GM21390 (cell line): ENCODE measurements at regions not wholly inside any gene's neighbourhood (a gene's known extent, or its start where the extent isn't known, plus 50 kb on each side); places are given as distances from the start of the nearest gene placed in this dataset.
"Not testable (repeated sequence)": the region's sequence is repeated elsewhere in the genome, so short reads cannot be mapped to it uniquely, and the experiment has no call there.

Source experiments
- ATAC-seq: cut with Tn5 transposase; IDR thresholded peaks from one replicate; pipeline ENCODE4 v1.9.1; 2021; ENCODE audit not compliant: unreplicated experiment

DNA sequence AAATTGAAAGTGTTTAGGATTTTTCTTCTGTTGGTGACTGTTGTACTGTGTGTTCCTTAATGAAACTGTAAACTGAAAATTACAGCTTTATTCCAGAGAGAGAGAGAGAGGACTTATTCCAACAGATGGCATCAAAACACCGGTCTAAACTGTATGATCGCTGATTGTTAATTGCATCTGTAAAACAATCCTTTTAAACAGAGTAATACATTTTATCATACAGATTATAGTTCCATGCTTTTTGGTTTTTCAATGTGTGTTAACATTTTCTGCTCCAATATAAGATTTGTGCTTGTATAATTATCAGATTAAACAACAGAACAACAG is 289.7 kb upstream of the DNAJC19 start:
- ATAC-seq = no peak

DNA sequence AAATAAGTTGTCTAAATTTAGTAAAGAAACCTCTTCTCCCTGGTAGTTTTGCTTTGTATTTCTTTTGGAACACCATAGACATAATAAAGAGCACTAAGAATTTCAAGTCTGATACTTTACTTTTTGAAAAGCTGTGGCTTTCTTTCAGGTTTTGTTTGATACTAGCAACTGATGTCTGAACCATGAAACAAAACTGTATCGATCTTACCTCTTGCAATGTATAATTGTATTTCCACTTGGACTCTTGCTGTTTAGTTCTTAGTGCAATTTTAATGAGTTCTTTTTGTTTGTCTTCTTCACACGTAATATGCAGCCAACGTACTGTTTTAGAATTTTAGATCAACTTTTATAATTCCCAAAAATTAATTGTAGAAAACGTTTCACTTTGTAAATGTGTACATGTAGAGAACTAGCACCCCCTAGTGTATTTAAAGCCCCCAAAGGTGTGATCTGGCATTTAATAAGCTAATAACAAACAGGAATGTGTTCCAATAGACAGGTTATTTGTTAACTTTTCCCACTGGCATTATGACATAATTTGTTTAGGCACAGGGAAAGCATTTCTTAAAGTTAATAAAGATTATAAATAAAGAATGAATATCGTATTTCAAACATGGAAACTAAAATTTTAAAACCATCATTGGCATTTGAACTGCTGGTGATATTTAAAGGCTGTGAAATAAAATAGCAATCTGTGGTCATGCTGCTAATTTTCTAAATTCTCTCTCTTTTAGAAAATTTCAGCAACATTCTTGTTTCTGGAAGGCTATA is 289.1 kb upstream of the DNAJC19 start:
- ATAC-seq = no peak

GRCh38 chr3:181276358-181276896 is 286.9 kb upstream of the DNAJC19 start:
- no peak for ATAC-seq

- no peak for ATAC-seq
Observed at GRCh38 chr3:181274025-181274424, 284.5 kb upstream of the DNAJC19 start.

DNA sequence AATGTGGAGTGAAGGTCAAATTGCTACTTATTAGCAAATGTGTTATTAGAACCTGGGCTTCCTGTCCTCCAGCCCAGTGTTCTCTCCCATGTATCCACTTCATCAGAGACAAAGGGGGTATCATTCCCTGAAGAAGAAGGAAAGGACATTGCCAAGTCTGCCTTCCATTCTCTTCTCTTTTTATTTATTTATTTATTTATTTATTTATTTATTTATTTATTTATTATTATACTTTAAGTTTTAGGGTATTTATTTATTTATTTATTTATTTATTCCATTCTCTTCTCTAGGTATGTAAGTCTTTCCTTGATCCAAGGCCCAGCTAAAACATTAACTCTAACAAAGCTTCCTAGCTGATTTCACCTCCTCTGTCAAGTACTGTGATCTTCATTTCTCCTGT is 277.8 kb upstream of the DNAJC19 start:
- ATAC-seq = no peak

- ATAC-seq = peak; percentile 81
Observed at GRCh38 chr3:181265750-181266333, 276.3 kb upstream of the DNAJC19 start.

DNA sequence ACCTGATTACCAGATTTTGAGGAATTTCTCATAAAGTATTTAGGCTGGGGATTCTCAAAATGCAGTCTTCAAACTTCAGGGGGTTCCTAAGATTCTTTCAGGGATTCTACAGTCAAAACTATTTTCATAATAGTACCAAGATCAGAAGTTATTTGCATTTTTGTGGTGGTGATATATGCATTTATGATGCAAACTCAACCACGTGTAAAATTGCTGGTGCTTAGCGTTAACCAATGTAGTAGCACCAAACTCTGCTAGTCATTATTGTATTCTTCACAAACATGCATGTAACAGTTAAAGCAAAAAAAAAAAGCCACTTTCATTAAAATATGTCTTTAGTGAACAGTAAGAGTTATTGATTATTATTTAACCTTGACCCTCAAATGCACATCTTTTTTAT is 274.9 kb upstream of the DNAJC19 start:
- ATAC-seq = no peak

DNA sequence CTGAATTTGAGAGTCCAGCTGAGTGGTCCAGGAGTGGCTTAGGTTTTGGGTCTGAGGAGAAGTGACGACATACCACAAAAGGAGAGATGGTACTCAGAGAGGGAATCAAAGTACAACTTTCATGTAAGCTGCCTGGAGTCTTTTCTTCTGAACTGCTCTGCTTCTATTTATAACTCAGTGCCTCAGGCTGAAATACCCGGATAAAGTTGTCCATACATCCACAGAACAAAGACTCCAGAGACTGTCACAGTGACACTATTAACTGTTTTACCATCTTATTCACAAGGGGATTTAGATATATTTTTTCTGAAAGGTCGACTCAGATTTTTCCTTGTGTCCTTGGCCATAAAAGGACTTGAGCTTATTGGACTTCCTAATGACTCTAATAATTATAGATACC is 264.3 kb upstream of the DNAJC19 start:
- no peak for ATAC-seq

DNA sequence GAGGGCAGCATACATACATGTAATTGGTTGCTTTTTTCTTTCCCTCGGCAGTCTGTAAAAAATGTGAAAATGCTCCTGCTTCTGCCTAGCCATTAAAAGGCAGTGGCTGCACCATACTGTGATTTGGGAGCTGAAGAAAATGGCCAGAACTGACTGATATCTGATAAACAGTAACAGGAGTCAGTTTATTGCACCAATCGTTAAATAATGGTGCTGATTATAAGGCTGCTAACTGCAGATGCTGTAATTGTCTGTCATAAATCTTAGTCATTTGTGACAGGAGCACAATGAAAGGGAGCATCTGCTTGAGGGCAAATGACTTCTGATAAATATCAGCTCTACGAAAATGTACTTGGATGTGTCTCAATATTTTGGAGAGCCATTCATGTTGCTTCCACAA is 263.1 kb upstream of the DNAJC19 start:
- ATAC-seq = no peak

DNA sequence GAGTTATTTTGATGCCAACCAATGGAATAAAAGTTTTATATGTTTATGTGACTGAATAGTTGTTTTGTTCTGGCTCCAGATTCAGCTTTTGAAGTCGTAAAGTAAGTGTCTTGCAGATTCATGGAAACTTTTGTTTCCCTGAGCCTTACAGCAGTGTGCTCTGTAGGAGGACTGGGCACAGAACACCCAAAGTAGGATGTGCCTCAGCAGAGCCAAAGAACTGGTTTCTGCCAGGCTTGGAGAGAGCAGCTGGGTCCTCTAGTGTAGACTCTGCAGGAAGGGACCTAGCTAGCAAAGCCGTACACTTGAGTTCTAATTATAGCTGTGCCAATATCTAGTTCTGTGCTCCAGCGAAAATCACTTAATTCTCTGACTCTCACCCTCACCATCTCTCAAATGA is 261.2 kb upstream of the DNAJC19 start:
- ATAC-seq = no peak

GRCh38 chr3:181239441-181239840 is 249.9 kb upstream of the DNAJC19 start:
- no peak for ATAC-seq

- ATAC-seq = no peak
Observed at GRCh38 chr3:181230258-181230657, 240.7 kb upstream of the DNAJC19 start.

DNA sequence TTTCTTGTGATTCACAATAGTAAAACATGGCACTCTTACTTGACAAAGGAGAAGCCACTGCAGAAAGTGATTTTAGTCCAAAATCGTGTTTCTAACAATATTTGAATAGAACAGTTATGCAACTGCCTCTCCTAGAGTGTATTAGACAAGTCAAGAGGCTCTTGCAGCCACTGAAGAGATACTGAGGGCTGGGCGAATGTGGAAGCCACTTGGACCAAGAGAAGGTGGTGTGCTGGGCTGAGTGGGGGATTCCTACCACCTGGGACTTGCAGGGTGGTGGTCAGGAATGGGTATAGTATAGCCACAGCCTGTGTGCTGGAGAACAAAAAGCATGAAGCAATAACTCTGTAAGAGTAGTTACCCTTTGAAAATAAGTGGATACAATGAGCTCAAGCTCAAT is 223.8 kb upstream of the DNAJC19 start:
- no peak for ATAC-seq

- ATAC-seq = no peak
Observed at GRCh38 chr3:181212271-181212670, 222.7 kb upstream of the DNAJC19 start.

DNA sequence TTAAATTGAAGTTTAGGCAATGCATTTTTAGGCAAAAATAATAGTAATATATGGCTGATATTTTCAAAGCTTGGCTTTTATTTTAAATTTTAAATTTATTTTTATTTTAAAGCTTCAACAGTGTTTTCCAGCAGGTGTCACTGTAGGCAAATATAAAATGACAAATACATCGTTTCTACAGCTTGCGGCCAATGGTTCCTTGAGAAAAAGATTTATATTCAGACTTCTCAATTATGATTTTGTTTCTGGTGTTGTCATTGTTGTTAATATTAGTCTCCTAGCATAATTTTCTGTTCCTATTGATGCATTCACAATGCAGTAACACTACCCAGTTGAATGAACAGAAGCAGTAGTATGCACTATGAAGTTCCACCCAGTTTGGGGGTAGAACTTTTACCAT is 220.7 kb upstream of the DNAJC19 start:
- ATAC-seq = no peak

DNA sequence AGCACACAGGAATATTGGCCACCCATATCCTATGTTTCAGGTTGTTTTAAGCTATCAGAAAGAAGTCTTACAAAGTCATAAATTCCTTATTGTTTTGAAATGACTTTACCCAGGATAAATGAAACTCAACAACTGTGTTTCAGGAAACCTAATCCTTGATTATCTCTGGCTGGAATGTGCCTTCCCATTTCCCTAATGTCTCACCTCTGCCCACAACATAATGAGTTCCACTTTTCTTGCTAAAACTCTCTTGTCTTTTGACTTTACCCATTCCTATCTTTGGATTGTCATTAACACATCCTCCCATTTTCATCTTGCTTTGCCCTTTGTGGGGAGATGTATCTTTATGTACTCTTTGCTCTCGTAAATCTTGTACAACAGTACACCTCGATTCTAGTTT is 200.0 kb upstream of the DNAJC19 start:
- ATAC-seq = no peak

- ATAC-seq = no peak
Observed at GRCh38 chr3:181183764-181184163, 194.2 kb upstream of the DNAJC19 start.

GRCh38 chr3:181183057-181183456 is 193.5 kb upstream of the DNAJC19 start:
- ATAC-seq = not testable (repeated sequence)

DNA sequence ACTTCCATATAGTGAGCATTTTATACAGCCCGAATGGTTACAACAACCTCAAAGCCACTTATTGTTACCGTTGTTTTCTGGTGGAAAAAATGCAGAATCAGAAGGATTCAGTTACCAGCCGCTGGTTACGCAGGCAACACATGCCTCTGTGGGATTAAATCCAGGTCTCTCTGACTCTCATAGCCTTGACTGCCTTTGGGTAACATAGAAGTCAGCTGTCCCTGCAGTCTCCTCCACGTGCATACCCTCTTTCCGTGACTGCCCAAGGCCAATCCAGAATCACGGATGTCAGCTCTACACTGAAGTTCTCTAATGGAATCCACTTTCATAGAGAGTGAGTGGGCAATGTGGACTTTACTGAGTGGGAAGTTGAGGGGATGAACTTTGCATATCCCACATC is 189.5 kb upstream of the DNAJC19 start:
- no peak for ATAC-seq

GRCh38 chr3:181176601-181177000 is 187.1 kb upstream of the DNAJC19 start:
- ATAC-seq = peak; percentile 75

- no peak for ATAC-seq
Observed at GRCh38 chr3:181174676-181175233, 185.2 kb upstream of the DNAJC19 start.

GRCh38 chr3:181174022-181174421 is 184.5 kb upstream of the DNAJC19 start:
- ATAC-seq = no peak
